GM10248 (cell line): ENCODE measurements at regions not wholly inside any gene's neighbourhood (a gene's known extent, or its start where the extent isn't known, plus 50 kb on each side); places are given as distances from the start of the nearest gene placed in this dataset.

Experiments used
- CTCF ChIA-PET: fragments of 300-600 bp; sonication (Branson Sonifier 250); formaldehyde crosslinking; extraction: SDS; loops from one replicate; lab custom pipeline; 2021; ENCODE audit warnings: antibody characterized with exemption; lab: Yijun Ruan, JAX
- POLR2A ChIA-PET: fragments of 350-650 bp; sonication (Branson Sonifier 250); formaldehyde crosslinking; extraction: SDS; loops from one replicate; lab custom pipeline; 2020; ENCODE audit warnings: antibody characterized with exemption; lab: Yijun Ruan, JAX
- DNase-seq: peaks from one replicate; pipeline ENCODE4 v3.0.0; 2012; ENCODE audit errors: extremely low spot score
- CTCF ChIP-seq: IDR thresholded peaks from 2 replicates; pipeline ENCODE4 v1.5.1; 2012; ENCODE audit warnings: mild to moderate bottlenecking, low read depth; ENCODE audit errors: extremely low read depth, missing control alignments, control extremely low read depth

- ChIA-PET POLR2A (no interaction called here), CTCF (no interaction called here)
- DNase-seq, result no peak
- no peak for TF ChIP-seq CTCF
These were observed 636.7 kb downstream of the BRD1 start for GRCh38 chr22:49190816-49191505.

GRCh38 chr22:49189871-49190270, 637.8 kb downstream of the BRD1 start:
- CTCF ChIA-PET, result no interaction called here
- no peak for TF ChIP-seq CTCF
- POLR2A ChIA-PET, result no interaction called here
- no peak for DNase-seq

DNA sequence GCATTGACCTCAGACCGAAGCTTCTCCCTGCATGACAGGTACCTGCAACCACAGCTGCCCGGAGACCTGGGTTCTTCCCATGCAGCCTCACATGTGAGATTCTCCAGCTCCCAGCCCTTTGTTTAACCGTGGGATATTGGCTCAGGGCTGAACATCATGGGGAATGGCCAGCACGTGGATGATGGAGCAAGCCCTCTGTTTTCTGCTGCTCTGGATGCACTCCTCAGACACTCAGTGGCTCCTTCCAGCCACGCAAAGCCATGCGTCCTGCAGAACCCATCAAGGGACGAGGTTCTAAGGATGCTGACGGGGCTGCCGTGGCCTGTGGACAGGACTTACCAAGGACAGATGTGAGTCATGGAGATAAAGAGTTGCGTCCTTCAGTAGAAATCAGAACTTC, 639.1 kb downstream of the BRD1 start:
- ChIA-PET CTCF (no interaction called here), POLR2A (no interaction called here)
- DNase-seq, result no peak
- no peak for TF ChIP-seq CTCF

DNA sequence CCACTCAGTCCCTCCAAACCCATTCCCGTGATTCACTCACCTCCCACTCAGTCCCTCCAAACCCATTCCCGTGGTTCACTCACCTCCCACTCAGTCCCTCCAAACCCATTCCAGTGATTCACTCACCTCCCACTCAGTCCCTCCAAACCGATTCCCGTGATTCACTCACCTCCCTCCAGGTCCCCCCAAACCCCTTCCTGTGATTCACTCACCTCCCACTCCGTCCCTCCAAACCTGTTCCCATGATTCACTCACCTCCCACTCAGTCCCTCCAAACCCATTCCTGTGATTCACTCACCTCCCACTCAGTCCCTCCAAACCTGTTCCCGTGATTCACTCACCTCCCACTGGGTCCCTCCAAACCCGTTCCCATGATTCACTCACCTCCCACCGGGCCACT, 639.6 kb downstream of the BRD1 start:
- CTCF ChIA-PET, result no interaction called here

GRCh38 chr22:49186762-49187161, 640.9 kb downstream of the BRD1 start:
- TF ChIP-seq CTCF, result no peak
- ChIA-PET CTCF (no interaction called here), POLR2A (no interaction called here)
- DNase-seq, result no peak

More for the DNA sequence above, 639.6 kb downstream of the BRD1 start:
- TF ChIP-seq CTCF, result no peak
- POLR2A ChIA-PET, result no interaction called here
- no peak for DNase-seq

DNA sequence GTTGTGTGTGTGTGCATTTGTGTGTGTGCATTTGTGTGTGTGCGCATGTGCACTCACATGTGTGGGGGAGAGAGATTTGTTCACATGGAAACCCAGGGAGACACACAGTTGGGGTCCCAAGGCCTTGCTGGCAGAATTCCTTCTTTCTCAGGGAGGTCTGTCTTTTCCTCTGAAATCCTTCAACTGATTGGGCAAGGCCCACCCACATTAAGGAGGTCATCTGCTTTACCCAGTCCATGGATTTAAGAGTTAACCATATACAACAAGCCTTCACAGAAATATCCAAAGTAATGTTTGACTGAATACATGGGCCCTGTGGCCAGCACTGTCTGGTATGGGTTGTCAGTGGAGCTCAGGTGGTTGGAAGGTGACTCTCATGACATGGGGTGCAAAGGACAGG, 641.4 kb downstream of the BRD1 start:
- no peak for DNase-seq
- POLR2A ChIA-PET, result no interaction called here
- CTCF ChIA-PET, result no interaction called here
- TF ChIP-seq CTCF, result no peak
